ENCODE measurements at regions not wholly inside any gene's neighbourhood (a gene's known extent, or its start where the extent isn't known, plus 50 kb on each side); places are given as distances from the start of the nearest gene placed in this dataset.
A peak's percentile ranks its signal among the peaks of the same experiment; 100 is the strongest.

- TF ChIP-seq NR2C2 (CRISPR knock-in tag; IDR thresholded peaks at IDR 0.05) (no peak), NR3C1 (CRISPR knock-in tag; conservative IDR thresholded peaks at IDR 0.05; ENCODE audit: low read depth) (no peak), NFE2L1 (CRISPR knock-in tag; IDR thresholded peaks at IDR 0.05) (no peak), ZNF532 (CRISPR knock-in tag; IDR thresholded peaks at IDR 0.05; ENCODE audit: borderline replicate concordance) (no peak), E2F5 (CRISPR knock-in tag; IDR thresholded peaks at IDR 0.05) (no peak)
Observed at GRCh38 chr20:62570897-62571668, 71.2 kb upstream of the SLCO4A1 start (continued).

- peaks cover 6% of the 10 kb centered on the region for H3K9me3 Mint-ChIP-seq
- POLR2A ChIA-PET, result no interaction called here
- H3K4me1 Mint-ChIP-seq, result 0 out of 2 replicates have a peak, but pooled peaks cover 3% of the 10 kb centered on the region
- CTCF ChIA-PET, result interaction anchor here (0.6 to 1.5 kb wide), 18 partner anchors 8 to 271 kb away, joined by 3 to 6 read pairs (median 3); partner anchors contain the start of gene SLCO4A1
- ATAC-seq (peak; percentile 81), DNase-seq (ENCODE audit: low spot score) (peak; percentile 64)
- no peak overlapping the region for H3K27ac Mint-ChIP-seq
- TF ChIP-seq FOXK1 (CRISPR knock-in tag; IDR thresholded peaks at IDR 0.05), result no peak
- no peak for TF ChIP-seq ZNF281 (CRISPR knock-in tag; IDR thresholded peaks at IDR 0.05)
- TF ChIP-seq CDX4 (CRISPR knock-in tag; IDR thresholded peaks at IDR 0.05; ENCODE audit: borderline replicate concordance), result no peak
- TF ChIP-seq NFYB (CRISPR knock-in tag; conservative IDR thresholded peaks at IDR 0.05; ENCODE audit: low read depth), result no peak
- no peak for TF ChIP-seq ATF1 (CRISPR knock-in tag; IDR thresholded peaks at IDR 0.05)
- no peak for TF ChIP-seq ATF3 (CRISPR knock-in tag; conservative IDR thresholded peaks at IDR 0.05)
- TF ChIP-seq IRF2 (CRISPR knock-in tag; IDR thresholded peaks at IDR 0.05; ENCODE audit: borderline replicate concordance, low read depth), result no peak
- TF ChIP-seq RELA (CRISPR knock-in tag; IDR thresholded peaks at IDR 0.05; ENCODE audit: borderline replicate concordance), result no peak
- no peak for TF ChIP-seq PRDM15 (CRISPR knock-in tag; IDR thresholded peaks at IDR 0.05)
- TF ChIP-seq TP53 (CRISPR knock-in tag; IDR thresholded peaks at IDR 0.05), result no peak
- TF ChIP-seq ZSCAN18 (CRISPR knock-in tag; IDR thresholded peaks at IDR 0.05), result no peak
- no peak for TF ChIP-seq SMAD4 (CRISPR knock-in tag; IDR thresholded peaks at IDR 0.05)
- TF ChIP-seq ZNF317 (CRISPR knock-in tag; IDR thresholded peaks at IDR 0.05; ENCODE audit: borderline replicate concordance, low read depth), result no peak
- no peak for TF ChIP-seq CREB1 (CRISPR knock-in tag; IDR thresholded peaks at IDR 0.05)
- no peak for TF ChIP-seq MXD4 (CRISPR knock-in tag; IDR thresholded peaks at IDR 0.05; ENCODE audit: borderline replicate concordance)
- H3K27me3 Mint-ChIP-seq (ENCODE audit: low read depth), result peaks cover 3% of the 10 kb centered on the region
- H3K4me3 Mint-ChIP-seq, result no peak overlapping the region
- H3K36me3 Mint-ChIP-seq, result peaks cover 3% of the 10 kb centered on the region
Observed at GRCh38 chr20:62571669-62572344, 70.5 kb upstream of the SLCO4A1 start.
